GM21619 (cell line): ENCODE measurements at regions not wholly inside any gene's neighbourhood (a gene's known extent, or its start where the extent isn't known, plus 50 kb on each side); places are given as distances from the start of the nearest gene placed in this dataset.
A peak's percentile ranks its signal among the peaks of the same experiment; 100 is the strongest.

Experiments
- ATAC-seq: cut with Tn5 transposase; IDR thresholded peaks from one replicate; pipeline ENCODE4 v1.9.1; 2021; ENCODE audit not compliant: unreplicated experiment

DNA sequence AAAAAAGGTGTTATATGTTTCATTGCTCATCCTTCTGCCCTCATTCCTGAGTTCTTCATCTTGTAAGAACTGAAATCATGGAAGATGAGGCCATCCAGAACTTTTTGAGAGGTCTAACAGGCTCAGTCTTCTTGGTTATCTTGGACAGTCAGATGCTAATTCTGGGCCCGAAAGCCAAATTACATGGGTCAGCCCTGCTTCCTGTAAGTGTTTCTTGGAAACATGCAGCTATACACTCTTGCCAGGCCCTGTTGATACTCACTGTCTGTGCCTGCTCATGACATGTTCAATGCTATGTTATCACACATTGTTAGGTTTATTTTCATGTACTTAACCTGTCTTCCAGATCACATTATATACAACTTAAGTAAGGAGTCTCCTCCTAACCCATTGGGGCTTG is 542.5 kb downstream of the NUF2 start:
- no peak for ATAC-seq

DNA sequence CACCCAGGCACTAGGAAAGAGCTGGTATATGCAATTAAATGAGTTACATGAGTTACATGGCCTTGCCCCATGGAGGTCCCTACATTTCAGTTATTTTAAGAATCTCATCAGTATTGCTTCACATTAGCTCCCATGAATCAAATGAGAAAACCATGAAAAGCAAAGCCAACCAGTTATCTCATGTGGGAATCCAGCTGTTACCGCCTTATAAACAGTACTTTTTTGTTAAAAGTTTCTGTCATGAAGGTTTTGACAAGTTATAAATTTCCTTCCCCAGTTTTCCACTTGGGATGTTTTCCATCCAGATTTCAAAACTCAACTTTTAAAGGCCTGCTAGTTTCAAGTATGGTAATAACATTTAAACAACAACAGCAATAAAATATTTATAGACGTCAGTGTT is 544.8 kb downstream of the NUF2 start:
- no peak for ATAC-seq

DNA sequence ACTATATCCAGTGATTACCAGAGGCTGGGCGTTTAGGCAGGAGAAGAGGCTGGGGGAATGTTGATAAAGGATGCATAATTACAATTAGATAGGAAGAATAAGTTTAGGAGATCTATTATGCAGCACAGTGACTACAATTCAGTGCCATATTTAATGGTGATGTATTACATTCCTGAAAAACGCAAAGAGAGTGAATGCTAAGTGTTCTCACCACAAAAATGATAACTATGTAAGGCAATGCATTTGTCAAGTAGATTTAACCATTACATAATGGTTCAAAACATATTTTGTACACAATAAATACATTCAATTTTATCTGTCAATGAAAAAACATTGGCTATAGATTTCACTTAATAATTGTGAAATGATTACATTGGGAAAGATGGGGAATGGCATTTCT is 548.9 kb downstream of the NUF2 start:
- no peak for ATAC-seq

DNA sequence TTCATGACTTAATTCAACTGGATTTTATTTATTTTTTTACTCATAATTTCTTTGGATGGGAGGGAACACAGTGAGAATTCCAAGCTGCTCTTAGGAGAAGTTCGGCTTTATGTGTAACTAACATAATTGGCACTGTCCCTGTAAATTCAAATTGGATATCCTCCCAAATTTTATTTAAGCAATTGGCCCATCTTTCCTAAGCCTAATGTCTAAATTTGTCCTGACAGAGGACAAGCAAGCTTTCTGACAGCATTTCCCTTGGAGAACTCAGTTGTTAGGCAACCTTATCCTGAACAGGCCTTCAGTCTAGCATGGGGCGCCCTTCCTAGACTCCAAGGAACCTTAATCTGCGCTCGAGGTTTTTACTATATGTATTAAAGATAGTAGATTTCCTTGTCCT is 550.3 kb downstream of the NUF2 start:
- ATAC-seq, result no peak

DNA sequence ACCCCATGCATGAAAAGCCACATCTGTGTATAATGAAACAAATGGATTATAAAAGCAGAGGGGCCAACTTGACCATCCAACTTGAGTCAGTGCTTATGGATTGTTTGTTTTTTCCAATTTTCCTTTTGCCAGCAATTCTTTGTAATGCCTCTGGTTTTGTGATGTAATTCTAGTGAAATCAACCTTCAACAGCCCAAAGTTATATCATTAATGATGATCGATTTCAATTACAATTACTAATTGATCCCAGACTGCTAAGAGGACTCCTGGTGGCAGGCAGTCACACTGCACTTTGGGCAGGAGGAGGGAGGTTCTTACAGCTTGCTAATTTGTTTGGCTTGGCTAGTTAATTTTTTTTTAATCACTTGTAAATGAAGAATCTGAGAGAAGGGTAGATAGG is 552.3 kb downstream of the NUF2 start:
- no peak for ATAC-seq

DNA sequence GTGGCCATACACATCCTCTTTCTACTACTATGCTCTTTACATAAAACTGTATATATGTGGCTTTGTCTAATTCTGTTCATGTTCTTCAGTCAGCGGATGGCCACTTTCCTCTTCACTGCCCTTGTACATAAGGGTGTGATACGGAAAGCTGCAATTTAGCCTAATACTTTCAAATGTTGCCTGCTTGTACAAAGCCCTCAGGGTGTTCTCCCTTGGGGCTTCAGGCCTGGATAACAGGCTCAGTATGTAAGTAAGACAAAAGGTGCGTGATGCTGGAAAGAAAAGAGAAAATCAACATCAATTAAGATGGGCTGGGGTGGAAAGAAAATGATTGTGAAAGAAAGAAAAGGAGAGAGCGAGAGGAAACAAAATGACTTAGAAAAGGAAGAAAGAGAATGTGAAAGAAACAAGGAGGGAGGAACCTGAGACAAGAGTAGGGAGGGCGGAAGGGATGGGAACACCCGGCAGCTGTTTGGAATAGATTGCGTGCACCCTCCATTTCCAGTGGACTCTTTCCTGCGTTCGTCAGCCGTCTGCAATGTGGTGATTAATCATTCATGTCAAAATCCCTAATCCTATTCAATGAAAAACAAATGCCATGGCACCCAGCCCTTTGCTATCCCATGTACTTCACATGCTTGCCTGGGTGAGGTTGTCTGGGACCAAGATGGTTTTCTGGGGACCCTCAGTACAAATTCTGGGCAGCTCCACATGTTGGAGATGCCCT is 553.6 kb downstream of the NUF2 start:
- ATAC-seq, result no peak

DNA sequence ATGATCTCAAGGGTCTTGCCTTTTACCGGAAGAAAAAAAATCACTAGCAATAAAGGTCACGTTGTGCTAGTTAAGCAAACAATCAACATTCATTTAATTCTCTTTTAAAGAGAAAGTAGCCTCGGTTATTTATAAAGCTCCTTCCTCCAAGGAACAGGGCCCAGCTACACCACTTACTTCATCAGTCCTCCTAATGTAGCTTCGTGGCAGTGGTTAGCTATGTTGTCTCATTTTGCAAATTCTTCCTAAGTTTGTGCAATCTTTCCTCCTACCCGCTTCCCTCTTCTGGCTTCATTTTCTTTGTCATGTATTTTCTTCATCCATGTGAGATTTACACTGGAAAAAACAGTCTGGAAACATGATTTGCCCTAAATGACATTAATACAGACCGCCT is 554.2 kb downstream of the NUF2 start:
- ATAC-seq, result no peak

DNA sequence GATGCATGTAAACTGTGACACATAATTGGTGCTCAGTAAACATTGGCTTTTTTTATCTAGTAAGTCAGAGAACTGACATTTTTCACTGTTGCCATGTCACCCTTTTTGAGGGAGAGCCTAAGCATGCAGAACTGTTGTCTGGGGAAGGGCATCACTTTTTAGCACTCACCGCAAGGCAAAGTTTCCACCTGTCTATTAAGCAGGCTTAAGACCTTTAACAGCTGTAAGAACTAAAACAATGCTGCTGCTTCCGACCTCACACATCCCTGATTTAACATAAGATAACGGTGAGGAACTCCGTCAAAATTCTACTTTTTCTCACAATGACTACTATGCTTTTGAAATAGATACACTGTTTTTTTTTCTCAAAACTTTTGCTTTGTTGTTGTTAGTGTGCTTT is 554.8 kb downstream of the NUF2 start:
- ATAC-seq, result no peak

DNA sequence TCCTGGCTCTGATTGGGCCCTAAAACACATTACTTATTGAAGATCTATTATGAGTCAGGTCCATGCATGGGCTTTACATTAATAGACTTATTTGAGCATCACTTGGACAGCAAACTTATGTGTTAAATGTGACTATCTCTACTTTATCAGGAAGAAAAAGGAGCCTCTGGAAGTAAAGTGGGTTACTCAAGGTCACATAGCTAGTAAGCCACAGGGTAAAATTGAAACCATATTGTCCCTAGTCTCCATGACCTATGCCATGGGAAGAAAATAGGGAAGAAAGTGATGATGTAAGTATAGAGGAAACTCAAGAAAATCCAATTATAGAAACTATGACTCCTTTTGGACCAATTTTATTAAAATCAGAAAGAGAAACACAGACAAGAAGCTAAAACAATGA is 555.3 kb downstream of the NUF2 start:
- ATAC-seq, result no peak

DNA sequence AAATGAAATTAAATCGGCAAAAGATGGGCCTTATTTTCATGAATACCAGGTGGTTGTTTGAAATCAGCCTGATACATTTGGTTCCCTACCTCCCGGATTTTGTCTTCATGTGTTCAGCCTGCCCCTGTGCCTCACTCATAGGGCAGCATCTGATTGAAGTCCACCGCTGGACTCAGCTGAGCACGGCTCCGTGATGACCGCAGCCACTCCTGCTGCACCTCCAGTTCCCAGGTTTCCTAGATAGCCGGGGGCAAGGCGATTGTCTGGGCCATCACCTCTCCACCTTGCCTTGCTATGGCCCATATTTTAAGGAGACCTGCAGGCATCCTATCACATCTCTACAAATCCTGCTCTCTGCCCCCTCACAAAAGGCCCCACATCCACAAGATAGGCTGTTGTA is 563.8 kb downstream of the NUF2 start:
- no peak for ATAC-seq

DNA sequence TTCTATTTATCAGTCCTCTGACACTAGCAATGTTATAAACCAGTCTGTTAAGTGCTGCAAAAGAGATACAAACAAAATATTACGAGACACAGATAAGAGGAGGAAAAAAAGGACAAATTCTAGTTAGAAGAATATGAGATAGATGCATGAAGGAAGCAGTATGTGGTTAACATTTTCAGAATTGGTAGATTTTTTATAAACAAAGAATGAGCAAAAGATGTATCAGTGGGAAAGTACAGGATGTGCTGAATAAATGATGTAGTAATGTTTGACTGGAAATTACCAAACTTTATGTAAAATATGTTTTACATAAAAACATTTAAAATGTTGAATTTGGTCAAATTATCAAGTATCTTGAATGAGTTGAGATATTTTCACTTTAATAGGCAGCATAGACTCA is 574.2 kb downstream of the NUF2 start:
- ATAC-seq, result no peak

DNA sequence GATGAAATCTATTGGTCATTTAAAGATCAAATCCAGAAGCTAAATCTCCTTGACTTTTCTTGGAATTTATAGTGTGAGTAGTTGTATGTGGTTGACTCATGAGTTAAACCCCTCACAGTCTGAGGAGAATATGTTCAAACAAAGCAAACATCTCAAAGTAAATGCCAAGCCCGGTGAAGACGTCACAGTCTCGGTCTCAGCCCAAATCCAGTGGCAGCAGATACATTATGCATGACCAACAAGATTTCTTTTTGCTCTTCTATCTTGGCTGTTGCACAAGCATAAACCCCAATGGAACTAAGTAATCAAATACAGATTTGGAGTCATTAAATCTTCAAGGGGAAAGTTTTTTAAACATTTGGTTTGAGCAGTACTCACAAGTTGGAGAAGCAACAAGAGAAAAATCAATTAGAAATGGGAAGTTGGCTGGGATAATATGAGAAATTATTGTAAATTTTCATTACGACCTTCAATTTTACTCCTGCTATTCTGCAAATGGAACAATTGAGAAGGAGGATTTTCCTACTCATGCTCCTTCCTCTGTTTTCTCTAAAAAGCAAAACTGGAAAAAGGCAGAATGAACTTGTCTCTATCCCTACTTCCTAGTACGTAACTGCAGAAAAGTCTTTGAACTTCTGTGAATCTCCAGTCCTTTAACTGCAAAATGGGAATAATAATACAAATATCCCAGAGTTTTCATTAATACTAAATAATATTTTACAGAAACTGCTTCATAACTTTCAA is 575.8 kb downstream of the NUF2 start:
- no peak for ATAC-seq

DNA sequence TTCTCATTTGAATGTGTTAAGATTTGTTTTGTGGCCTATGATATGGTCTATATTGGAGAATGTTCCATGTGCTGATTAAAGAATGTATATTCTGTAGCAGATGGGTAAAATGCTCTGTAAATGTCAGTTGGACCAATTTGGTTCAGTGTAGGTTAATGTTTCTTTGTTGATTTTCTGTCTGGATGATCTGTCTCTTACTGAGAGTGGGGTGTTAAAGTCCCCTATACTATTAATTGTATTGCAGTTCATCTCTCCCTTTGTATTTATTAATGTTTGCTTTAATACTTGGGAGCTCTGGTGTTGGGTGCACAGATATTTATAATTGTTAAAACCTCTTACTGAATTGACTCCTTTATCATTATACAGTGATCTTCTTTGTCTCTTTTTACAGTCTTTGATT is 584.5 kb downstream of the NUF2 start:
- ATAC-seq, result no peak

DNA sequence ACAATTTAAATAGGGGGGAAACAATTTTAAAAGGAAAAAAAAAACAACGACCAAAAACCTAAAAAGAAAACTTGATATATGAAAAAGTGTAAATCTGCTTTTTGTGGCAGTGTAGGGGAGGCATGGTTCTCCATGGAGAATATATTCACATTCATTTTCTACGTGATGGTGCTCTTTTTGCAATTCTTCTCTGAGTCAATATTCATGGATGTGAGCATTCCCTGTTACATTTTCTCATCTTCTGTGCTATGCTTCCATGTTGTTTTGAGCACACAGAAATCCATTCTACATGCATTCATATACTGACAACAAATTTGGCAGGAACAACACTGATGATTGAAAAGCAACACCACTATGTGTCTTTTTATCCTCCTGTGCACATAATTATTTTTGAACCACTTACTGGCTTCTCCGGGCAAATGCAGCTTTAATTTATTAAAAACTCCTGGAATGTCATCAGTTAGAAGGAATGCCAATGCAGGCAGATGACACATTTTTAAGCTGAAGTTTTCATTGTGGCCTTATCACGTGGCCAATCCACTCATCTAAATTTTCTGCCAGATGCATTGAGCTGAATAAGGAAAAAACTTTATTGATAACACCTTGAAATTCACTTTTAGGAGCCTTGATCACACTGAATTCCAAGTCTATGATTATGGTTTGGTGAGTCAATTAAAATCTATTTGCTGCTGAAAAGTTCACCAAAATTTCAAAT is 590.6 kb downstream of the NUF2 start:
- ATAC-seq, result no peak

DNA sequence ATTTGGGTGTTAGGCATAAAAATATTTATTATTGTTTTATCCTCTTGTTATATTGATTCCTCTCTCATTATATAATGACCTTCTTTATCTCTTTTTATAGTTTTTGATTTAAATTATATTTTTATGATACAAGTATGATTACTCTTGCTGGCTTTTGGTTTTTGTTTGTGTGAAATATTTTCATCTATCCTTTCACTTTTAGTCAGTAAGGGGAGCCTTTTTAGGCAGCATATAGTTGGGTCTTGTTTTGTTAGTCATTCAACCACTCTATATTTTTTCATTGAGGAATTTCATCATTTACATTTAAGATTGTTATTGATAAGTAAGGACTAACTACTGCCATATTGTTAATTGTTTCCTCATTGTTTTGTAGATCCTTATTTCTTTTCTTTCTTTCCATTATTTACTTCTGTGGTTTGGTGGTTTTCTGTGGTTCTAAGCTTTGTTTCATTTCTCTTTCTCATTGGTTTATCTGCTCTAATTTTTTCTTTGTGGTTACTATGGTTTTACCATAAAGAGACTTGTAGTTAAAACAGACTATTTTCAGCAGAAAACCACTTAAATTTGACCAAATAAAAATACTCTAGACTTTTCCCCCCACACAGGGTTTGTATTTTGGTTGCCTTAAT is 593.1 kb downstream of the NUF2 start:
- ATAC-seq, result peak; percentile 80

DNA sequence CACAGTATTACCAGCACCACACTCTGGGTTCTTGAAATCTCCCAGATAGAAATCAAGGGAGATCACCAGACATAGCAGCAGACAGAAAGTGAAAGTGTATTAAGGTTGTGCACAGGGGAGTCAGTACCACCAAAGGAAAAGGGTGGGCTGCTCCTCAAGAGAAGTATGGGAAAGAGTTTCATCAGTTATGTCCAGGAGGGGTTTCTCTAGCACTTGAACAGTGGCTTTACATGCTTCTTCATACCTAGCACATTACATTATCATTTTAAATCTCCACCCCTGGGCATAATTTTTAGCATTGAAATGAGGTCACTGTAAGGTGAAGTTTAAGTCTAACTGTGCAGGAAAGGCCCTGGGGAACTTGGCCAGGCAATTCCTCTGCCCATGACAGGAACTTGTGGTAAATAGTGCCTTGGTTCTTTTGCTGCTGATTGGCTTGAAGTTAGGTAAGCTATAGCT is 601.0 kb downstream of the NUF2 start:
- ATAC-seq, result peak; percentile 92

DNA sequence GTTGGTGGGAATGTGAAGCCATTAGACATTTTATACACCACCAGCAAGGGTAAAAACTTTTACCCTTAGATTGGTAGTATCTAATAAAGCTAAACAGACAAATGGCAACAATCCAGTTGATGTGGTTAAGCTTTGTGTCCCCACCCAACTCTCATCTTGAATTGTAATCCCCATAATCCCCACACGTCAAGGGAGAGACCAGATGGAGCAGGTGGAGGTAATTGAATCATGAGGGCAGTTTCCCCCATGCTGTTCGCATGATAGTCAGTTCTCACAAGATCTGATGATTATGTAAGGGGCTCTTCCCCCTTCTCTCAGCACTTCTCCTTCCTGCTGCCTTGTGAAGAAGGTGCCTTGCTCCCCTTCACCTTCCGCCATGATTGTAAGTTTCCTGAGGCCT is 602.3 kb downstream of the NUF2 start:
- no peak for ATAC-seq

DNA sequence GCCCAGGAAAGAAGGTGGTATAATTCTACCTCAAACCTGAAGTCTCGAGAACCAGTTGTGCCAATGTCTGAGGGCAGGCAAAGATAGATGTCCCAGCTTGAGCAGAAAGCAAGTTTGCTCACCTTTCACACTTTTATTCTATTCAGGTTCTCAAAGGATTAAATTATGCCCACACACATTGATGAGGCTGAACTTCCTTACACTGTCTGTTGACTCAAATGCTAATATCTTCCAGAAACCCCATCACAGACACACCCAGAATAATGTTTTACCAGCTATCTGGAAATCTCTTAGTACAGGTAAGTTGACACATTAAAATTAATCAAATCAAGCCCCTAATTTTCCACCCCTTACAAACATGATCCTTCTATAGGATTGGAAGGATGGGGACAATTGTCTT is 605.7 kb downstream of the NUF2 start:
- ATAC-seq, result no peak

DNA sequence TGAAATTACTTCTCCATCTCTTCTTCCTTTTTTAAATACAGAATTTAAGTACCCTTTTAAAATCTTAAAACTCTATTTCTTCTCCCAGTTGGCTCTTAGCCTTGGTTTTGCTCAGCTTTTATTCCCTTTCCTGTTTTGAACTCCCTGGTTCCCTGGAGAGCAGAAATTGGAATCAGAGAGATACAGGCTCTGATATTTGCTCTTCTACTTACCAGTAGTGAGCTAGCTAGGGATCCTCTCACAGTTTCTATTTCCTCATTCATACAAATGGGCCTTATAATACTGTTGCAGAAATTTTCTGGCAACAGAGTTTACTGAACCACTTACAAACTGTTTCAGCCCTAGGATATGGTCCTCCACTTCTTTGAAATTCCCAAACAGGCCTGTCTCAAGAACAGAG is 606.3 kb downstream of the NUF2 start:
- no peak for ATAC-seq

DNA sequence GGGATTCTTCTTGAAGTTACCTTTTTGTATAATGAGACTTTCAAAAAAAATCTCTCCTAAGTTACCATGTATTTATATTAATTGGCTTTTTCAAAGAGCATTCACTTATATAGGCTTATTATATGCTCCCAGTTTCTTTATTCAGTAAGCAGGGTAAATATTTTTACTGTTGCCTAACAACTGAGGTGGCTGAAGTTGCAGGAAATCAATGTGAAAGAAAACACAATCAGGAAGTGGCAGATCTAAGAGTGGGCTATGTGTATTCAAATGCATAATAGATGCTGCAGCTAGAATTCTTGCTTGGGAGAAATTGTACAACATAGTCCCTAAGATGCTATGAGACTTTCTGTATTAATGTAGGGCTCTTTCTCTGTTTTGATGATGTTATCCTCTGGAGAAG is 606.9 kb downstream of the NUF2 start:
- no peak for ATAC-seq

DNA sequence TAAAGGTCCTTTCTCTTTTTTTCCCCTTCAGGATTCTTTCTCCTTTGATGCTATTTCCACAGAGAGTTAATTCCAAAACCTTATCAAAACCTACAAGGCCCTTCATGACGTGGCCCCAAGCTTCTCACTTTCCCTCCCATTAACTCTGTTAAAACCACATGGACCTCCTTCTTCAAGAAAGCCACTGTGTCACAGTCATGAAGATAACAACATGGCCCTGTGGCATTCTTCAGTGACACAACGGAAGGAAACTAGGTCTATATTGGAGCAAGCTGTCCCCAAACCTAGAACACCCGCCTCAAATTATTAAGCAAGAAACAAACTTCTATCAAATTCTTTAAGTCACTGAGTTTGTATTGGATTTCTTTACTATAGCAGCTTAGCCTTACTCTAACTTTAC is 611.1 kb downstream of the NUF2 start:
- ATAC-seq, result no peak

DNA sequence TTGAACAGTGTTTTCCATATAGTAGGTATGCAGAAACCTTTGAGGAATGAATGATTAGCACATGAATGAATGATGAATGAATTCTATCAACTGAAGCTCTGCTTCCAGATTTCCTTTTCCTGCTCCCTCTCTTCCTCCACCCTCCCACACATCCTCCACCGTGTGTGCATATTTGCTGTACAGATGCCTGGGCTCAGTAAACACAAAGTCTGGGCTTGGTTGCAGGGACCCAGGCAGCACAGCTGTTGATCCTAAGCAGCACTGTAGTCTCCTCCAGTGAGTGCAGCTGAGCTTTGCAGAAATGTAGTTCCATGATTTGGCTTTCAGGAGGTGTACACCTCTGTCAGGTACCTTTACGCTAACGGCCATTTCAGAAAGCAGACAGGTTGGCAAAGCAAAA is 611.7 kb downstream of the NUF2 start:
- no peak for ATAC-seq
